ENCODE measurements at regions not wholly inside any gene's neighbourhood (a gene's known extent, or its start where the extent isn't known, plus 50 kb on each side); places are given as distances from the start of the nearest gene placed in this dataset.

GRCh38 chr1:57910782-57911181, 486.9 kb upstream of the DAB1 start:
- TF ChIP-seq CTCF (IDR thresholded peaks at IDR 0.05): no peak
- no peak for TF ChIP-seq POLR2A (IDR thresholded peaks at IDR 0.05)
